ENCODE measurements at regions not wholly inside any gene's neighbourhood (a gene's known extent, or its start where the extent isn't known, plus 50 kb on each side); places are given as distances from the start of the nearest gene placed in this dataset.
"Not testable (repeated sequence)": the region's sequence is repeated elsewhere in the genome, so short reads cannot be mapped to it uniquely, and the experiment has no call there.

DNA sequence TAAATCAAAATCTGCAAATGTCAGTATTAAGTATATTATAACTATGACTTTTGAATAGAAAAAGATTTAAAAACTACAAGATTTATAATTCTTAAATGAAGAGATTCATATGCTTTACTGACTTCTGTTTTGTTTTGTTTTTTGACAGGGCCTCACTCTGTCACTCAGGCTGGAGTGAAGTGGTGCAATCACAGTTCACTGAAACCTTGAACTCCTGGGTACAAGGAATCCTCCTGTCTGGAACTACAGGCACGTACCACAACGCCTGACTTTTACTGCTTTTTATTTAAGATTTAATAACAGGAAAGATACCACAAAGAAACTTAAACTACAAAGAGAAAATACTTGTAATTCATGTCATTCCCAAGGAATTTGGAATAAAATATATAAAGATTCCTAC is 940.2 kb upstream of the CITED2 start:
- no peak for DNase-seq (ENCODE audit: low read depth in 2 of 3, low spot score in 2 of 3)

- DNase-seq (ENCODE audit: low read depth in 2 of 3, low spot score in 2 of 3), result no peak
These were observed 936.7 kb upstream of the CITED2 start for GRCh38 chr6:140311146-140311545.

DNA sequence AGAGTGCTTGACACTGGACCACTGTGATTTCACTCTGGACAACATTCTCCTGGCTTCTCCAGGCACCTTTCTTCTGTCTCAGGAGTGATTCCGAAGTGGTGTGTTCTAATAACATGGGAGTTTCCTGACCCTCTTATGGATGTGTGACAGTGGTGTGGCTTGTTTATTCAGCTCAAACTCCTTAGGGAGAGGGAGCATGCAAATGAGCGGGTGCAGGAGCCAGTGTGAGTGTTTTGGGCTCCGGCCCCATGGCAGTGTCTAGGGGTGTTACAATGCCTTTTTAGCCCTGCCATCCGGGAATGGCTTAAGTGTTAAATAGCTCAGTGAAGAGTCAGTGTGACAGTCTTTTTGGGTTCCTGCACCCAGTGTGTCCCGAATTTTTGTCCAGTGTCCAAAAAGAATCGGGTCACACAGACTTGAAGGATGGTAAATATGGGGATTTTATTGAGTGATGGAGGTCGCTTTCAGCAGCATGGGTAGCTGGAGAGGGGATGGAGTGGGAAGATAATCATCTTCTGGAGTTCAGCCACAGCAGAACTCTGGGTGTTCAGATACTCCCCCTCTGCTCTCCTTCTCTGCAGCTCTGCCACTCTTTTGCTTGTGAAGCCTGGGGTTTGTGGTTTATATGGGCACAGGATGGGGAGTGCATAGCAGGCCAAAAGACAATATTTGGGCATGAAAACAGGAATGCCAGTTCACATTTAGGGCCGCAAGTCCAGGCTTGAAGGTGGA is 928.9 kb upstream of the CITED2 start:
- DNase-seq (ENCODE audit: low read depth in 2 of 3, low spot score in 2 of 3), result no peak

- no peak for DNase-seq (ENCODE audit: low read depth in 2 of 3, low spot score in 2 of 3)
These were observed 925.9 kb upstream of the CITED2 start for GRCh38 chr6:140300331-140300730.

GRCh38 chr6:140289186-140289585 is 914.7 kb upstream of the CITED2 start:
- no peak for DNase-seq (ENCODE audit: low read depth in 2 of 3, low spot score in 2 of 3)

DNA sequence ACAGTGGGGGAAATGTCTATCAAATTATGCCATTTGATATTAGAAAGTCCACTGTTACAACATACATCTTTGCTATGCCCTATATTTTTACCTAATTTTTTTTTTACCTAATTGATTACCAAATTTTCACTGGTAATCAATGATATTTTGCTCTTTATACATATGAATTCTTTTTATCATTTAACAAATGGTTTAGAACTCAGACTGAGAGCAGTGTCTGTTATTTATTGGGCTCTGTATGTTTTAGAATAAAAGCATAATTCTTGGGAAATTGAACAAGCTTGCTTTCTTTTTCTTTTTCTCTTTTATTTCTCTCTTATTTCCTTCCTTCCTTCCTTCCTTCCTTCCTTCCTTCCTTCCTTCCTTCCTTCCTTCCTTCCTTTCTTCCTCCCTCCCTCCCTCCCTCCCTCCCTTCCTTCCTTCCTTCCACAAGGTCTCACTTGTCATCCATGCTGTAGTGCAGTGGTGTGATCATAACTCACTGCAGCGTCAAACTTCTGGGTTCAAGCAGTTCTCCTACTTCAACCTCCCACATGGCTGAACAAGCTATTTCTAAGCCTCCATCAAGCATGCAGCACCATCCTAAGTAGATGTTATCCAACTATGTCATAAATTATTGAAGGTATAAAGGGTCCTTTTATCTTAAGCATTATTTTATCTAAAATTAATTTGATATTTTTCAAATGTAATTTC is 911.7 kb upstream of the CITED2 start:
- no peak for DNase-seq (ENCODE audit: low read depth in 2 of 3, low spot score in 2 of 3)

DNA sequence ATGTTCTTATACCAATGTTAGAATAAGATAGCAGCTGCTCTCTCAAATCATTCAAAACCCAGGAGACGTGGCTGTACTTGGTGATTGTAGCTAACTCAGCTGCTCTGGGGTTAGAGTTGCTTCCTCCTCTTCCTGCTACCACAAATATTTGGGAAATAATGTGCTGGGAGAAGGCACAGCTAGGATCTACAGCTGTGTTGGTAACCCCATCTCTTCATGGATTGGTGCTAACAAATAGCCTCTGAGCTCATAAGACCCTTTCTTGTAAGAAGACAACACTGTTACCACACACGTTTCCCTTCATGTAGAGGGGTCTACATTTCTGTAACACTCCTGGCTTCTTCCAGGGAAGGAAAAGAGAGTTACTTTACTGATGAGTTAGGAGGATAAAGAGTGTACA is 911.0 kb upstream of the CITED2 start:
- DNase-seq (ENCODE audit: low read depth in 2 of 3, low spot score in 2 of 3), result no peak

DNA sequence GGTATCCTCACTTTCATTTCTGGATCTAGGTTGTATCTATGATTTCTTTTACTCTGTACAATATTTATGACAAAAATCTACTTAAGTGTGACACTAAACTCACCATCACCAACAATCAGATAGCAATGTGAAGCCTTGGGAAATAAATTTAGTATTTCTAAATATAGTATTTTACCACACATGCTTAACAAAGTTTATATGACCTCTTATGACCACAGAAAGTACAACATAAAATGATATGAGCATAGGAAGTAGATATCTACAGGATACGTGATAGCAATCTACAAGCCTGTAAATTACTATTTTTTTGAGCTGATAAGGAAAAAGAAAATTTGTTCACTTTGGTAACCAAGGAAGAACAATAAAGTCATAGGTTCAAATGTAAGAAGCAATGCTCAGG is 910.4 kb upstream of the CITED2 start:
- no peak for DNase-seq (ENCODE audit: low read depth in 2 of 3, low spot score in 2 of 3)

DNA sequence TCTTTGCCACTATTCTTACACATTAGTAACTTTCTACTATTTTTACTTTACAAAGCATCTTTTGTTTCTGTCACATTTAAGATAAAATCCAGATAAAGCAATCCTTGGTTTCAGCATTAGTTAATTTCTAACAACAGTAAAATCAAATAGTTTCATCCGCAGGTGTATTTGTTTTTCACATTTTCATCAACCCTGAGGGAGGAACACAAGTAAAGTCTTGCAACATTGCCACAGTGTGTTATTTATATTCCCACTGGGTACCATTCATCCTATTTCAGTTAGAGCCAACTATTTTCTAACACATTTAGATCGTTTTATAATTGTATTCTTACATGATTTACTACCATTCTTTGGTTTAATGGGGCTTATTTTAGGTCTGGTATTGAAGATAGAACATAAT is 908.7 kb upstream of the CITED2 start:
- no peak for DNase-seq (ENCODE audit: low read depth in 2 of 3, low spot score in 2 of 3)

- no peak for DNase-seq (ENCODE audit: low read depth in 2 of 3, low spot score in 2 of 3)
These were observed 907.3 kb upstream of the CITED2 start for GRCh38 chr6:140281767-140282166.

DNA sequence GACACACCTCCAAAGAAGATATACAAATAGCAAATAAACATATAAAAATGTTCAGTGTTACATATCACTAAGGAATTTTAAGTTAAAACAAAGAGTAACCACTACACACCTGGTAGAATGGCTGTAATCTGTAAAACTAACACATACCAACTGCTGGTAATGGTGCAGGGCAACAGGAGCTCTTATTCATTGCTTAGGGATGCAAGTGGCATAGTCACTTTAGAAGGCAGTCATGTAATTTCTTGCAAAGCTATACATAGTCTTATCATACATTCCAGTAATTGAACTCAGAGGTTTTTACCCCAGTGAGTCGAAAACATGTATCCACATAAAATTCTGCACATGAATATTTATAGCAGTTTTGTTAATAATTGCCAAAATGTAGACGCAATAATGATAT is 906.8 kb upstream of the CITED2 start:
- DNase-seq (ENCODE audit: low read depth in 2 of 3, low spot score in 2 of 3), result no peak

DNA sequence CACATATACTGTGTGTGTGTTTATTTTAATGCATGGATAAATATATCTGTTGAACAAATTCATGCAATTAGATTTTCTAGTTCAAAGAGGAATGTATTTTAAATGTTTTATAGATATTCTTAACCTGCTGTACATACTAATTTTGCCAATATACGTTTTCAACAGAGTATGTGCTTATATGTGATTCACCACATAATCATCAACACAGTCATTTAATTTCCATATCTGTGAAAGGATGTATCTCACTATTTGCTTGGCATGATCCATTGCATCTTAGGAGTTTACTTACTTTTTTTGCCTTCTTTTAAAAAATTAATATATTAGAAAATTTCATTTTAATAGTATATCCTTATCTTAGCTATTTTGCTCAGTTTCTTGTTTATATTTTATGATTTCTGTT is 902.3 kb upstream of the CITED2 start:
- no peak for DNase-seq (ENCODE audit: low read depth in 2 of 3, low spot score in 2 of 3)

DNA sequence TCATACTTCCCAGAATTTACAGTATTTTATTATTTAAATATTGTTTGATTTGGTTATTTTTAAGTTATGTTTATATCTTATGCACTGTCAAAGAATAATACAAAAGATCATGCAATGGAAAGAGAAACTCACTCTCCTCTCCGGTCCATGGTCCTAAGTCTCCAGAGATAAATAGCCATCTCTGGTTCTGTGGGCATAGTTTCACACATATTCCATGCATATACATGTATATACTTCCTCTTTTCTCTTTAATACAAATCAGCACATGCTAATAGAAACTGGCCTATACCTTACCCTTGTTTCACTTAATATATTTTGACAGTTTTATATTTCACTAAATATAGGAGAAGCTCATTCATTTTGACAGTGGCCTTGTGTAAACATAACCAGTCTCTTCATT is 901.7 kb upstream of the CITED2 start:
- DNase-seq (ENCODE audit: low read depth in 2 of 3, low spot score in 2 of 3), result no peak

GRCh38 chr6:140275725-140276124 is 901.3 kb upstream of the CITED2 start:
- no peak for DNase-seq (ENCODE audit: low read depth in 2 of 3, low spot score in 2 of 3)

GRCh38 chr6:140274548-140274947 is 900.1 kb upstream of the CITED2 start:
- no peak for DNase-seq (ENCODE audit: low read depth in 2 of 3, low spot score in 2 of 3)

GRCh38 chr6:140271759-140272377 is 897.4 kb upstream of the CITED2 start:
- no peak for DNase-seq (ENCODE audit: low read depth in 2 of 3, low spot score in 2 of 3)

GRCh38 chr6:140269591-140270165 is 895.2 kb upstream of the CITED2 start:
- DNase-seq (ENCODE audit: low read depth in 2 of 3, low spot score in 2 of 3), result no peak

DNA sequence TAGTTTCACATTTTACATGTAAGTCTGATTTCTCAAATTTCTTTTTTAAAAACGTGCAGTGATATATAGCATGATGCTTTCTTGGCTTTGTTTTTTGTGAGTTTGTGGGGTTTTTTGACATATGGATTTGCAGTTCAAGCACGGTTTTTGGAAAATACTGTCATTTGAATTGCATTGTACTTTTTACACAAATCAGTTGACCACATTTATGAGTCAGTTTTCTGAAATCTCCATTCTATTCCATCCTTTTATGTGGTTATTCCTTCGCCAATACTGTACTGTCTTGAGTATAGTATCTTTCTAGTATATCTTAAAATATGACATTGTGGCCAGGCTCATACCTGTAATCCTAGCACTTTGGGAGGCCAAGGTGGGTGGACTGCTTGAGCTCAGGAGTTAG is 890.0 kb upstream of the CITED2 start:
- no peak for DNase-seq (ENCODE audit: low read depth in 2 of 3, low spot score in 2 of 3)

DNA sequence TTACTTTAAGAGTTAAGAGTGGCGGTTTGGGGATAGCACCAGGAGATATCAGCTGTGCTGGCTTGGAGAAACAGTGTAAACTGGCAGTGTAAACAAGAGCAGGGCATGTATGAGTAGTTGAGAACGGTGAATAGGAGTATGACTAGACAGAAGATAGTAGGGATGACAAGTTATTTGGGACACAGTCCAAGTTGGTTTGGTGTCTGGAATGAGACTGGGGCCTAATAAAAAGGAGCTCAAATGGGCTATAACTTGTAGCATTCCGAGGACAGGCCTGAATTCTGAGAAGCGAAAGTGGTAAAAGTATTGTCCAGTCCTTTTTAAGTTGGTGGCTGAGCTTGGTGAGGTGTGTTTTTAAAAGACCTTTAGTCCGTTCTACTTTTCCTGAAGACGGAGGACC is 883.9 kb upstream of the CITED2 start:
- DNase-seq (ENCODE audit: low read depth in 2 of 3, low spot score in 2 of 3), result not testable (repeated sequence)

DNA sequence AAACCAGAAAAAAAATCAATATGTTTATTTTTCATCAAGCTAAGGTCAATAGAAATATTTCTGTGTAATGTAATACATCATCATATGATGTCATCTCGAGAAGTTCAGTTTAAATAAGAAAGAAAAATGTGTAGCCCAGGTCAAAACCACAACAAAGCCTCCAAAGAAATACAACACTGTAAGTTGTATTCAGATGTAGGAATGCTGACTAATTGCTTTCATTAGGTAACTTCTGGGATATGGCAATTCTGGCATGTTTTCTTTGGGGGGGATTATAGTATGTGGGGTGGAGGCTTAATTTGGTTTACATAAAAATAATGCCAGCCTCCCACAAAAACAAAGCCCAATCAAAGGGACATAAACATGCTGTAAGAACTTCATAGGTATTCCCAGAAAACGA is 881.8 kb upstream of the CITED2 start:
- no peak for DNase-seq (ENCODE audit: low read depth in 2 of 3, low spot score in 2 of 3)

GRCh38 chr6:140253096-140253495 is 878.6 kb upstream of the CITED2 start:
- no peak for DNase-seq (ENCODE audit: low read depth in 2 of 3, low spot score in 2 of 3)

DNA sequence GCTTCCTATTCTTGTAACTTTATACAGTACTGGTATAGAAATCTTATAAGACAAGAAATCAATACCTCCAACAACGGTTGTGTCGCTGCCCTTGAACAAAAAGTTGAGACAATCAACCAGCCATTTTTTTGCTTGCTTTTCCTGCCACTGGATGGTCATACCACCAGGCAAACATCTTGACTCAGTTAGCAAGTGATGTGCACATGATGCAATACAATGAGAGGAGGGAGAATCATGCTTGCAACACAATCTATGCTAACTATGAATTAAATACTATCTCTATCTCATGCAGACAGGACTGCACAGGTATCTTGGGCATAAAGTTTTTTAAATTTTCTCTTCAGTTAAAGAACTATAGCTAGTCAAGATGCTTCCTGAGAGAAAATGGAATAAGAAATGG is 877.7 kb upstream of the CITED2 start:
- no peak for DNase-seq (ENCODE audit: low read depth in 2 of 3, low spot score in 2 of 3)
